GM23338 (cell line): ENCODE measurements at regions not wholly inside any gene's neighbourhood (a gene's known extent, or its start where the extent isn't known, plus 50 kb on each side); places are given as distances from the start of the nearest gene placed in this dataset.

ENCODE experiments used
- ATAC-seq: fragments of 200-7000 bp; cut with Tn5 transposase; 3 replicates; pipeline ENCODE4 v1.9.1; 2020
- DNase-seq: peaks from one replicate; pipeline ENCODE4 v3.0.0-alpha.2; 2015; ENCODE audit warnings: low spot score
- H2AFZ ChIP-seq: fragments of 200-600 bp; sonication (generic); 2 replicates; pipeline ENCODE4 v1.8.0; 2016; ENCODE audit warnings: antibody characterized with exemption, mild to moderate bottlenecking, moderate library complexity
- H3F3A ChIP-seq: fragments of 200-600 bp; sonication (generic); replicated peaks from 2 replicates; pipeline ENCODE4 v1.8.0; 2017; ENCODE audit warnings: antibody characterized with exemption, mixed run types, low read depth
- H3K27ac ChIP-seq: fragments of 200-600 bp; sonication (generic); 2 replicates; pipeline ENCODE4 v1.6.1; 2016; ENCODE audit warnings: low read depth
- H3K27me3 ChIP-seq: fragments of 200-600 bp; sonication (generic); 2 replicates; pipeline ENCODE4 v1.8.0; 2016; ENCODE audit warnings: mild to moderate bottlenecking, mixed run types, moderate library complexity; ENCODE audit not compliant: insufficient read depth
- H3K36me3 ChIP-seq: fragments of 200-600 bp; sonication (generic); 2 replicates; pipeline ENCODE4 v1.8.0; 2016; ENCODE audit warnings: mild to moderate bottlenecking; ENCODE audit not compliant: insufficient read depth
- H3K4me1 ChIP-seq: fragments of 200-600 bp; sonication (generic); 2 replicates; pipeline ENCODE4 v1.8.0; 2016; ENCODE audit warnings: mild to moderate bottlenecking, moderate library complexity; ENCODE audit not compliant: insufficient read depth
- H3K4me2 ChIP-seq: fragments of 200-600 bp; sonication (generic); 2 replicates; pipeline ENCODE4 v1.7.1; 2017; ENCODE audit warnings: mixed run types
- H3K4me3 ChIP-seq: fragments of 200-600 bp; sonication (generic); 2 replicates; pipeline ENCODE4 v1.6.1; 2016; ENCODE audit warnings: mixed run types
- H3K79me2 ChIP-seq: fragments of 200-600 bp; sonication (generic); replicated peaks from 2 replicates; pipeline ENCODE4 v1.8.0; 2017; ENCODE audit warnings: mild to moderate bottlenecking; ENCODE audit not compliant: insufficient read depth
- H3K9me2 ChIP-seq: fragments of 200-600 bp; sonication (generic); 2 replicates; pipeline ENCODE4 v1.8.0; 2017; ENCODE audit not compliant: insufficient read depth
- H4K20me1 ChIP-seq: fragments of 200-600 bp; sonication (generic); replicated peaks from 2 replicates; pipeline ENCODE4 v1.8.0; 2017; ENCODE audit warnings: mild to moderate bottlenecking; ENCODE audit not compliant: insufficient read depth
- H3K27ac Mint-ChIP-seq: 2 replicates; pipeline ENCODE4 v1.8.0; 2020; ENCODE audit warnings: inconsistent platforms, mild to moderate bottlenecking, moderate library complexity, mixed read lengths
- H3K27me3 Mint-ChIP-seq: 3 replicates; pipeline ENCODE4 v1.8.0; 2022; ENCODE audit warnings: low read depth, mild to moderate bottlenecking, moderate library complexity, mixed read lengths, inconsistent platforms; ENCODE audit not compliant: insufficient read depth, poor library complexity
- H3K36me3 Mint-ChIP-seq: 3 replicates; pipeline ENCODE4 v1.8.0; 2021; ENCODE audit warnings: low read depth, mild to moderate bottlenecking, inconsistent platforms, moderate library complexity, mixed read lengths
- H3K4me1 Mint-ChIP-seq: 3 replicates; pipeline ENCODE4 v1.8.0; 2020; ENCODE audit warnings: mild to moderate bottlenecking, inconsistent platforms, mixed read lengths
- H3K4me3 Mint-ChIP-seq: 3 replicates; pipeline ENCODE4 v1.8.0; 2021; ENCODE audit warnings: moderate library complexity, mild to moderate bottlenecking, inconsistent platforms, mixed read lengths
- H3K9me3 Mint-ChIP-seq: 3 replicates; pipeline ENCODE4 v1.8.0; 2020; ENCODE audit warnings: moderate library complexity, mild to moderate bottlenecking, inconsistent platforms, mixed read lengths
- CREB1 ChIP-seq: fragments of 250-450 bp; sonication (Bioruptor Pico); IDR thresholded peaks from 2 replicates; pipeline ENCODE4 v1.5.0; 2020; ENCODE audit warnings: low read depth, mild to moderate bottlenecking, moderate library complexity
- ETS1 ChIP-seq: IDR thresholded peaks from 2 replicates; pipeline ENCODE4 v1.6.1; 2016; ENCODE audit warnings: antibody characterized with exemption
- EZH2 ChIP-seq: fragments of 200-600 bp; sonication (generic); IDR thresholded peaks from one replicate; pipeline ENCODE4 v1.8.0; 2017; ENCODE audit warnings: antibody characterized with exemption, mild to moderate bottlenecking, low read depth; ENCODE audit not compliant: unreplicated experiment
- EZH2phosphoT487 ChIP-seq: fragments of 200-600 bp; sonication (generic); IDR thresholded peaks from one replicate; pipeline ENCODE4 v1.8.1; 2018; ENCODE audit warnings: antibody characterized with exemption; ENCODE audit not compliant: unreplicated experiment
- JUNB ChIP-seq: IDR thresholded peaks from one replicate; pipeline ENCODE4 v1.6.1; 2016; ENCODE audit warnings: antibody characterized with exemption; ENCODE audit not compliant: unreplicated experiment
- NANOG ChIP-seq: IDR thresholded peaks from 2 replicates; pipeline ENCODE4 v1.6.1; 2016; ENCODE audit warnings: antibody characterized with exemption, borderline replicate concordance
- POLR2AphosphoS5 ChIP-seq: IDR thresholded peaks from 2 replicates; pipeline ENCODE4 v1.6.1; 2016; ENCODE audit warnings: antibody characterized with exemption, low read depth
- STAT1 ChIP-seq: IDR thresholded peaks from one replicate; pipeline ENCODE4 v1.6.1; 2016; ENCODE audit warnings: antibody characterized with exemption; ENCODE audit not compliant: unreplicated experiment
- ZNF114 ChIP-seq: fragments of 250-450 bp; sonication (Bioruptor Pico); IDR thresholded peaks from 2 replicates; pipeline ENCODE4 v1.5.0; 2020; ENCODE audit warnings: mild to moderate bottlenecking, moderate library complexity
- ZNF331 ChIP-seq: fragments of 250-450 bp; sonication (Bioruptor Pico); IDR thresholded peaks from 2 replicates; pipeline ENCODE4 v1.5.0; 2020; ENCODE audit warnings: low read depth, mild to moderate bottlenecking, moderate library complexity
- TF ChIP-seq, protein P1 (sequence below): IDR thresholded peaks from one replicate; pipeline ENCODE4 v1.6.1; 2018; ENCODE audit warnings: antibody characterized with exemption; ENCODE audit not compliant: unreplicated experiment
- TF ChIP-seq, protein P2 (sequence below): fragments of 250-450 bp; sonication (Bioruptor Pico); IDR thresholded peaks from 2 replicates; pipeline ENCODE4 v1.5.0; 2020; ENCODE audit warnings: mild to moderate bottlenecking, moderate library complexity
- TF ChIP-seq, protein P3 (sequence below), 2 experiments: fragments of 200-600 bp in 1 of 2; sonication (generic) in 1 of 2; conservative IDR thresholded peaks; 2 replicates each; pipeline versions ENCODE4 v1.5.1 to v1.6.1; 2016 to 2017; ENCODE audit warnings: antibody characterized with exemption in 2 of 2, low read depth in 2 of 2, mild to moderate bottlenecking in 2 of 2, moderate library complexity in 1 of 2

GRCh38 chrX:39692796-39693195, 405.0 kb downstream of the BCOR start:
- H3K4me3 Mint-ChIP-seq = peak overlapping the region; percentile 2; the same call in 1 of the 3 replicates
- H3K27me3 Mint-ChIP-seq = peaks cover 6% of the 10 kb centered on the region

More at GRCh38 chrX:39692796-39693195, 405.0 kb downstream of the BCOR start:
- Histone ChIP-seq H3K27ac (no peak overlapping the region), H3K4me2 (peak overlapping the region; percentile 45; the same call in 1 of the 2 replicates), H3K9me2 (no peaks in the 10 kb centered on the region), H3K36me3 (no peaks in the 10 kb centered on the region), H4K20me1 (no peaks in the 10 kb centered on the region), H3K4me1 (peaks cover 15% of the 10 kb centered on the region), H3K79me2 (no peaks in the 10 kb centered on the region), H3K27me3 (0 out of 2 replicates have a peak, but pooled peaks cover 5% of the 10 kb centered on the region), H2AFZ (no peak overlapping the region), H3K4me3 (no peak overlapping the region), H3F3A (no peaks in the 10 kb centered on the region)
- TF ChIP-seq EZH2 = no peak
- TF ChIP-seq ZNF331 = no peak
- no peak for TF ChIP-seq POLR2AphosphoS5
- TF ChIP-seq STAT1 = no peak
- TF ChIP-seq, protein P1, sequence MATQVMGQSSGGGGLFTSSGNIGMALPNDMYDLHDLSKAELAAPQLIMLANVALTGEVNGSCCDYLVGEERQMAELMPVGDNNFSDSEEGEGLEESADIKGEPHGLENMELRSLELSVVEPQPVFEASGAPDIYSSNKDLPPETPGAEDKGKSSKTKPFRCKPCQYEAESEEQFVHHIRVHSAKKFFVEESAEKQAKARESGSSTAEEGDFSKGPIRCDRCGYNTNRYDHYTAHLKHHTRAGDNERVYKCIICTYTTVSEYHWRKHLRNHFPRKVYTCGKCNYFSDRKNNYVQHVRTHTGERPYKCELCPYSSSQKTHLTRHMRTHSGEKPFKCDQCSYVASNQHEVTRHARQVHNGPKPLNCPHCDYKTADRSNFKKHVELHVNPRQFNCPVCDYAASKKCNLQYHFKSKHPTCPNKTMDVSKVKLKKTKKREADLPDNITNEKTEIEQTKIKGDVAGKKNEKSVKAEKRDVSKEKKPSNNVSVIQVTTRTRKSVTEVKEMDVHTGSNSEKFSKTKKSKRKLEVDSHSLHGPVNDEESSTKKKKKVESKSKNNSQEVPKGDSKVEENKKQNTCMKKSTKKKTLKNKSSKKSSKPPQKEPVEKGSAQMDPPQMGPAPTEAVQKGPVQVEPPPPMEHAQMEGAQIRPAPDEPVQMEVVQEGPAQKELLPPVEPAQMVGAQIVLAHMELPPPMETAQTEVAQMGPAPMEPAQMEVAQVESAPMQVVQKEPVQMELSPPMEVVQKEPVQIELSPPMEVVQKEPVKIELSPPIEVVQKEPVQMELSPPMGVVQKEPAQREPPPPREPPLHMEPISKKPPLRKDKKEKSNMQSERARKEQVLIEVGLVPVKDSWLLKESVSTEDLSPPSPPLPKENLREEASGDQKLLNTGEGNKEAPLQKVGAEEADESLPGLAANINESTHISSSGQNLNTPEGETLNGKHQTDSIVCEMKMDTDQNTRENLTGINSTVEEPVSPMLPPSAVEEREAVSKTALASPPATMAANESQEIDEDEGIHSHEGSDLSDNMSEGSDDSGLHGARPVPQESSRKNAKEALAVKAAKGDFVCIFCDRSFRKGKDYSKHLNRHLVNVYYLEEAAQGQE = no peak
- no peak for TF ChIP-seq ZNF114 (CRISPR knock-in tag)
- no peak for TF ChIP-seq JUNB
- TF ChIP-seq NANOG = no peak
- TF ChIP-seq ETS1 = no peak
- TF ChIP-seq EZH2phosphoT487 = no peak
- TF ChIP-seq CREB1 = no peak
- TF ChIP-seq, protein P2, sequence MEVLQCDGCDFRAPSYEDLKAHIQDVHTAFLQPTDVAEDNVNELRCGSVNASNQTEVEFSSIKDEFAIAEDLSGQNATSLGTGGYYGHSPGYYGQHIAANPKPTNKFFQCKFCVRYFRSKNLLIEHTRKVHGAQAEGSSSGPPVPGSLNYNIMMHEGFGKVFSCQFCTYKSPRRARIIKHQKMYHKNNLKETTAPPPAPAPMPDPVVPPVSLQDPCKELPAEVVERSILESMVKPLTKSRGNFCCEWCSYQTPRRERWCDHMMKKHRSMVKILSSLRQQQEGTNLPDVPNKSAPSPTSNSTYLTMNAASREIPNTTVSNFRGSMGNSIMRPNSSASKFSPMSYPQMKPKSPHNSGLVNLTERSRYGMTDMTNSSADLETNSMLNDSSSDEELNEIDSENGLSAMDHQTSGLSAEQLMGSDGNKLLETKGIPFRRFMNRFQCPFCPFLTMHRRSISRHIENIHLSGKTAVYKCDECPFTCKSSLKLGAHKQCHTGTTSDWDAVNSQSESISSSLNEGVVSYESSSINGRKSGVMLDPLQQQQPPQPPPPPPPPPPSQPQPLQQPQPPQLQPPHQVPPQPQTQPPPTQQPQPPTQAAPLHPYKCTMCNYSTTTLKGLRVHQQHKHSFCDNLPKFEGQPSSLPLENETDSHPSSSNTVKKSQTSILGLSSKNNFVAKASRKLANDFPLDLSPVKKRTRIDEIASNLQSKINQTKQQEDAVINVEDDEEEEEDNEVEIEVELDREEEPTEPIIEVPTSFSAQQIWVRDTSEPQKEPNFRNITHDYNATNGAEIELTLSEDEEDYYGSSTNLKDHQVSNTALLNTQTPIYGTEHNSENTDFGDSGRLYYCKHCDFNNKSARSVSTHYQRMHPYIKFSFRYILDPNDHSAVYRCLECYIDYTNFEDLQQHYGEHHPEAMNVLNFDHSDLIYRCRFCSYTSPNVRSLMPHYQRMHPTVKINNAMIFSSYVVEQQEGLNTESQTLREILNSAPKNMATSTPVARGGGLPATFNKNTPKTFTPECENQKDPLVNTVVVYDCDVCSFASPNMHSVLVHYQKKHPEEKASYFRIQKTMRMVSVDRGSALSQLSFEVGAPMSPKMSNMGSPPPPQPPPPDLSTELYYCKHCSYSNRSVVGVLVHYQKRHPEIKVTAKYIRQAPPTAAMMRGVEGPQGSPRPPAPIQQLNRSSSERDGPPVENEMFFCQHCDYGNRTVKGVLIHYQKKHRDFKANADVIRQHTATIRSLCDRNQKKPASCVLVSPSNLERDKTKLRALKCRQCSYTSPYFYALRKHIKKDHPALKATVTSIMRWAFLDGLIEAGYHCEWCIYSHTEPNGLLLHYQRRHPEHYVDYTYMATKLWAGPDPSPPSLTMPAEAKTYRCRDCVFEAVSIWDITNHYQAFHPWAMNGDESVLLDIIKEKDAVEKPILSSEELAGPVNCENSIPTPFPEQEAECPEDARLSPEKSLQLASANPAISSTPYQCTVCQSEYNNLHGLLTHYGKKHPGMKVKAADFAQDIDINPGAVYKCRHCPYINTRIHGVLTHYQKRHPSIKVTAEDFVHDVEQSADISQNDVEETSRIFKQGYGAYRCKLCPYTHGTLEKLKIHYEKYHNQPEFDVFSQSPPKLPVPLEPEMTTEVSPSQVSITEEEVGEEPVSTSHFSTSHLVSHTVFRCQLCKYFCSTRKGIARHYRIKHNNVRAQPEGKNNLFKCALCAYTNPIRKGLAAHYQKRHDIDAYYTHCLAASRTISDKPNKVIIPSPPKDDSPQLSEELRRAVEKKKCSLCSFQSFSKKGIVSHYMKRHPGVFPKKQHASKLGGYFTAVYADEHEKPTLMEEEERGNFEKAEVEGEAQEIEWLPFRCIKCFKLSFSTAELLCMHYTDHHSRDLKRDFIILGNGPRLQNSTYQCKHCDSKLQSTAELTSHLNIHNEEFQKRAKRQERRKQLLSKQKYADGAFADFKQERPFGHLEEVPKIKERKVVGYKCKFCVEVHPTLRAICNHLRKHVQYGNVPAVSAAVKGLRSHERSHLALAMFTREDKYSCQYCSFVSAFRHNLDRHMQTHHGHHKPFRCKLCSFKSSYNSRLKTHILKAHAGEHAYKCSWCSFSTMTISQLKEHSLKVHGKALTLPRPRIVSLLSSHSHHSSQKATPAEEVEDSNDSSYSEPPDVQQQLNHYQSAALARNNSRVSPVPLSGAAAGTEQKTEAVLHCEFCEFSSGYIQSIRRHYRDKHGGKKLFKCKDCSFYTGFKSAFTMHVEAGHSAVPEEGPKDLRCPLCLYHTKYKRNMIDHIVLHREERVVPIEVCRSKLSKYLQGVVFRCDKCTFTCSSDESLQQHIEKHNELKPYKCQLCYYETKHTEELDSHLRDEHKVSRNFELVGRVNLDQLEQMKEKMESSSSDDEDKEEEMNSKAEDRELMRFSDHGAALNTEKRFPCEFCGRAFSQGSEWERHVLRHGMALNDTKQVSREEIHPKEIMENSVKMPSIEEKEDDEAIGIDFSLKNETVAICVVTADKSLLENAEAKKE (CRISPR knock-in tag) = no peak
- TF ChIP-seq, protein P3, sequence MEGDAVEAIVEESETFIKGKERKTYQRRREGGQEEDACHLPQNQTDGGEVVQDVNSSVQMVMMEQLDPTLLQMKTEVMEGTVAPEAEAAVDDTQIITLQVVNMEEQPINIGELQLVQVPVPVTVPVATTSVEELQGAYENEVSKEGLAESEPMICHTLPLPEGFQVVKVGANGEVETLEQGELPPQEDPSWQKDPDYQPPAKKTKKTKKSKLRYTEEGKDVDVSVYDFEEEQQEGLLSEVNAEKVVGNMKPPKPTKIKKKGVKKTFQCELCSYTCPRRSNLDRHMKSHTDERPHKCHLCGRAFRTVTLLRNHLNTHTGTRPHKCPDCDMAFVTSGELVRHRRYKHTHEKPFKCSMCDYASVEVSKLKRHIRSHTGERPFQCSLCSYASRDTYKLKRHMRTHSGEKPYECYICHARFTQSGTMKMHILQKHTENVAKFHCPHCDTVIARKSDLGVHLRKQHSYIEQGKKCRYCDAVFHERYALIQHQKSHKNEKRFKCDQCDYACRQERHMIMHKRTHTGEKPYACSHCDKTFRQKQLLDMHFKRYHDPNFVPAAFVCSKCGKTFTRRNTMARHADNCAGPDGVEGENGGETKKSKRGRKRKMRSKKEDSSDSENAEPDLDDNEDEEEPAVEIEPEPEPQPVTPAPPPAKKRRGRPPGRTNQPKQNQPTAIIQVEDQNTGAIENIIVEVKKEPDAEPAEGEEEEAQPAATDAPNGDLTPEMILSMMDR (conservative IDR thresholded peaks at IDR 0.05; ENCODE audit: low read depth in 2 of 2) = no peak
- H3K27ac Mint-ChIP-seq = no peak overlapping the region
- H3K36me3 Mint-ChIP-seq = peaks cover 10% of the 10 kb centered on the region; the same call in 2 of the 3 replicates
- peaks cover 29% of the 10 kb centered on the region for H3K4me1 Mint-ChIP-seq
- DNase-seq (no peak), ATAC-seq (no peak)
- H3K9me3 Mint-ChIP-seq = peaks cover 13% of the 10 kb centered on the region
